ENCODE measurements at regions not wholly inside any gene's neighbourhood (a gene's known extent, or its start where the extent isn't known, plus 50 kb on each side); places are given as distances from the start of the nearest gene placed in this dataset.

DNA sequence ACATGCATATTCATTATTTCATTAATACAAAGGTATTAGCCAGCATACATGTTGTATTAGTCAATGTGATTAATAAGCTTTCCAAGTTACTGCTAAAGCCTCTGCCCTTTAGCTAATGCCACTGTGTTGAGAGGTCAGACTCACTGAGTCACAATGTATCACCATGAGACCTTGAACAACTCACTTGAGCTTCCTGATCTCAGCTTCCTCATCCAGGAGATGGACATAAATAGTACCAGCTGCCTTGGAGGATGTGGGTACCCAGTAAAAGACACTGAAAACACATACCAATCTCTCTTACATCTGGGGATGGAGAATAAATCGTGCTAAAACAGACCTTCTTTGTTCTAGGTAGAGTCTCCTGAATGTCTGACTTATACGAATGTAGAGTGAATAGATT is 224.6 kb downstream of the EPHA4 start:
- TF ChIP-seq, protein P1, sequence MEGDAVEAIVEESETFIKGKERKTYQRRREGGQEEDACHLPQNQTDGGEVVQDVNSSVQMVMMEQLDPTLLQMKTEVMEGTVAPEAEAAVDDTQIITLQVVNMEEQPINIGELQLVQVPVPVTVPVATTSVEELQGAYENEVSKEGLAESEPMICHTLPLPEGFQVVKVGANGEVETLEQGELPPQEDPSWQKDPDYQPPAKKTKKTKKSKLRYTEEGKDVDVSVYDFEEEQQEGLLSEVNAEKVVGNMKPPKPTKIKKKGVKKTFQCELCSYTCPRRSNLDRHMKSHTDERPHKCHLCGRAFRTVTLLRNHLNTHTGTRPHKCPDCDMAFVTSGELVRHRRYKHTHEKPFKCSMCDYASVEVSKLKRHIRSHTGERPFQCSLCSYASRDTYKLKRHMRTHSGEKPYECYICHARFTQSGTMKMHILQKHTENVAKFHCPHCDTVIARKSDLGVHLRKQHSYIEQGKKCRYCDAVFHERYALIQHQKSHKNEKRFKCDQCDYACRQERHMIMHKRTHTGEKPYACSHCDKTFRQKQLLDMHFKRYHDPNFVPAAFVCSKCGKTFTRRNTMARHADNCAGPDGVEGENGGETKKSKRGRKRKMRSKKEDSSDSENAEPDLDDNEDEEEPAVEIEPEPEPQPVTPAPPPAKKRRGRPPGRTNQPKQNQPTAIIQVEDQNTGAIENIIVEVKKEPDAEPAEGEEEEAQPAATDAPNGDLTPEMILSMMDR (IDR thresholded peaks at IDR 0.05 in 4 of 5, conservative IDR thresholded peaks at IDR 0.05 in 1 of 5): no peak
- TF ChIP-seq POLR2A (IDR thresholded peaks at IDR 0.05): no peak

Data from gastrocnemius medialis (tissue), 4 donors.